ENCODE measurements at regions not wholly inside any gene's neighbourhood (a gene's known extent, or its start where the extent isn't known, plus 50 kb on each side); places are given as distances from the start of the nearest gene placed in this dataset.

DNA sequence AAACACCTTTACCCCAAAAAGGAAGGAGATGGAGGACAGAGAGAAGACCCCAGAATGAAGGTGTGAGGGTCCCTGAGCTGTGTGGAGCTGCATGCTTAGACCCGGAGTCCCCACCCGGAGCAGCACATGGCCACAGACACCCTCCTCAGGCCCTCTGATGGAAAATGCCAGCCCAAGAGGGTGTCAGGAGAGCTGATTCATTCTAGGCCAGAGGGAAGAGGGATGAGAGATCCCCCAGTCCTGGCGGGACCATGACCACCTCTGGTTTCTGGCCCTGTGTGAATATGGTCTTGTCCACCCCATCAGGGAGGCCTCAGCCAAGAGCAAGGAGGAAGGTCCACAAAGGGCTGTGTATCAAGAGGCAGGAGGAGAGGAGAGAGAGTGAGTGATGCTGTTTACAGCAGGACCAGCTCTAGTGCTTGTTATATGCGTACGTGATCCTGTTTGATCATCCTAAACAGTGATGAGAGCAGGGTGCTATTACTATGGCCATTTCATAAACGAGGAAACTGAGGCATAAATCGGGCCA, 186.6 kb upstream of the HAAO start:
- Histone ChIP-seq H3K27ac (ENCODE audit: insufficient read depth, low read depth, low read length) (no peak overlapping the region), H3K79me2 (ENCODE audit: control insufficient read depth, insufficient read depth, low read length) (no peaks in the 10 kb centered on the region), H3K4me2 (ENCODE audit: insufficient read depth, low read length) (no peak overlapping the region), H3K4me1 (ENCODE audit: control insufficient read depth, extremely low read depth, insufficient read depth, low read length) (peaks cover 4% of the 10 kb centered on the region), H3K4me3 (replicated peaks in 1 of 3; ENCODE audit: insufficient read depth in 1 of 3, low read depth in 1 of 3, low read length in 3 of 3) (no peak overlapping the region), H2AFZ (ENCODE audit: low read depth, low read length) (no peak overlapping the region), H3K9ac (replicated peaks; ENCODE audit: extremely low read depth, insufficient read depth, low read length) (no peak overlapping the region), H3K9me1 (replicated peaks; ENCODE audit: control insufficient read depth, extremely low read depth, insufficient read depth, low read length) (no peaks in the 10 kb centered on the region), H3K36me3 (ENCODE audit: control insufficient read depth in 2 of 2, extremely low read depth in 1 of 2, insufficient read depth in 2 of 2, low read length in 2 of 2) (no peaks in the 10 kb centered on the region), H3K9me3 (replicated peaks; ENCODE audit: control insufficient read depth, insufficient read depth, low read length) (no peaks in the 10 kb centered on the region), H3K27me3 (ENCODE audit: control insufficient read depth in 2 of 2, insufficient read depth in 2 of 2, low read length in 2 of 2) (peaks cover 2 to 5% of the 10 kb centered on the region in 2 experiments), H4K20me1 (replicated peaks; ENCODE audit: control insufficient read depth, extremely low read depth, insufficient read depth, low read length) (no peaks in the 10 kb centered on the region)
- DNase-seq (ENCODE audit: low read depth, low spot score) (no peak), FAIRE-seq (no peak)
- intact Hi-C loops (cut with micrococcal nuclease) (loop anchor here (5.0 kb wide), 3 partner anchors 43 to 563 kb away; no protein-coding TSS in a partner anchor), dilution Hi-C loops (cut with MboI; ENCODE audit: extremely low pct_ligation_motif_present, low sequenced_read_pairs) (no loop called here)
- CTCF ChIA-PET, result interaction anchor here (1.1 to 8.9 kb wide), 3 partner anchors 45 to 506 kb away, joined by 3 to 240 read pairs (median 45); partner anchors contain the start of gene ZFP36L2
- TF ChIP-seq EZH2 (IDR thresholded peaks at IDR 0.05; ENCODE audit: borderline replicate concordance, low read depth, low read length, severe bottlenecking) (no peak), GATA2 (IDR thresholded peaks at IDR 0.05; ENCODE audit: insufficient read depth, insufficient read length, low read depth, low read length) (no peak), JUN (IDR thresholded peaks at IDR 0.05; ENCODE audit: borderline replicate concordance, insufficient read depth, insufficient read length, low read depth) (no peak), POLR2AphosphoS5 (IDR thresholded peaks at IDR 0.05; ENCODE audit: insufficient read depth, low read depth, low read length) (no peak), POLR2A (IDR thresholded peaks at IDR 0.05; ENCODE audit: low read depth, low read length) (no peak)
- TF ChIP-seq, protein P1, sequence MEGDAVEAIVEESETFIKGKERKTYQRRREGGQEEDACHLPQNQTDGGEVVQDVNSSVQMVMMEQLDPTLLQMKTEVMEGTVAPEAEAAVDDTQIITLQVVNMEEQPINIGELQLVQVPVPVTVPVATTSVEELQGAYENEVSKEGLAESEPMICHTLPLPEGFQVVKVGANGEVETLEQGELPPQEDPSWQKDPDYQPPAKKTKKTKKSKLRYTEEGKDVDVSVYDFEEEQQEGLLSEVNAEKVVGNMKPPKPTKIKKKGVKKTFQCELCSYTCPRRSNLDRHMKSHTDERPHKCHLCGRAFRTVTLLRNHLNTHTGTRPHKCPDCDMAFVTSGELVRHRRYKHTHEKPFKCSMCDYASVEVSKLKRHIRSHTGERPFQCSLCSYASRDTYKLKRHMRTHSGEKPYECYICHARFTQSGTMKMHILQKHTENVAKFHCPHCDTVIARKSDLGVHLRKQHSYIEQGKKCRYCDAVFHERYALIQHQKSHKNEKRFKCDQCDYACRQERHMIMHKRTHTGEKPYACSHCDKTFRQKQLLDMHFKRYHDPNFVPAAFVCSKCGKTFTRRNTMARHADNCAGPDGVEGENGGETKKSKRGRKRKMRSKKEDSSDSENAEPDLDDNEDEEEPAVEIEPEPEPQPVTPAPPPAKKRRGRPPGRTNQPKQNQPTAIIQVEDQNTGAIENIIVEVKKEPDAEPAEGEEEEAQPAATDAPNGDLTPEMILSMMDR (IDR thresholded peaks at IDR 0.05; ENCODE audit: extremely low read depth in 1 of 2, insufficient read depth in 1 of 2, low read depth in 1 of 2, low read length in 2 of 2), result no peak
- TF ChIP-seq, protein P2, sequence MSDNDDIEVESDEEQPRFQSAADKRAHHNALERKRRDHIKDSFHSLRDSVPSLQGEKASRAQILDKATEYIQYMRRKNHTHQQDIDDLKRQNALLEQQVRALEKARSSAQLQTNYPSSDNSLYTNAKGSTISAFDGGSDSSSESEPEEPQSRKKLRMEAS (IDR thresholded peaks at IDR 0.05; ENCODE audit: insufficient read depth, insufficient read length), result no peak
- BruUV-seq (replicated peaks), result no TSS peak
- POLR2A ChIA-PET, result no interaction called here

Data from endothelial cell of umbilical vein (primary cell).